B cell (primary cell): ENCODE measurements at regions not wholly inside any gene's neighbourhood (a gene's known extent, or its start where the extent isn't known, plus 50 kb on each side); places are given as distances from the start of the nearest gene placed in this dataset.

Experiments
- ATAC-seq: fragments of 200-7000 bp; cut with Tn5 transposase; one replicate; pipeline ENCODE4 v1.10.0; 2021; ENCODE audit warnings: low read depth, mild to moderate bottlenecking, moderate number of reproducible peaks, moderate library complexity
- CTCF ChIA-PET: fragments of 350-600 bp; sonication (Branson Sonifier 250); formaldehyde crosslinking; loops from one replicate; lab custom pipeline; 2021; ENCODE audit warnings: antibody characterized with exemption, inconsistent platforms; lab: Charles Lee
- POLR2A ChIA-PET: fragments of 350-600 bp; sonication (Branson Sonifier 250); formaldehyde crosslinking; loops from one replicate; lab custom pipeline; 2021; ENCODE audit warnings: antibody characterized with exemption; lab: Charles Lee
- DNase-seq: peaks from one replicate; pipeline ENCODE4 v3.0.0; 2013
- H2AFZ ChIP-seq: 2 replicates; pipeline ENCODE4 v1.6.1; 2012; ENCODE audit warnings: mild to moderate bottlenecking, low read depth, low read length; ENCODE audit not compliant: insufficient read depth, poor library complexity, severe bottlenecking
- H3K27ac ChIP-seq, 2 donors: 1 replicate in 1 of 2; 2 replicates in 1 of 2; pipeline ENCODE4 v1.5.1; 2012 to 2013; ENCODE audit warnings: low read length in 2 of 2, mild to moderate bottlenecking in 2 of 2, moderate library complexity in 1 of 2
- H3K27me3 ChIP-seq, 4 experiments: fragments of 200-600 bp in 1 of 4; sonication (generic) in 1 of 4; replicated peaks in 1 of 4; 1 replicate in 2 of 4; 2 replicates in 2 of 4; pipeline versions ENCODE4 v1.6.1 to v1.7.0; 2013 to 2016; ENCODE audit warnings: low read length in 3 of 4, mild to moderate bottlenecking in 2 of 4, mixed read lengths in 1 of 4, moderate library complexity in 1 of 4; ENCODE audit not compliant: insufficient read depth in 4 of 4, control insufficient read depth in 3 of 4; ENCODE audit errors: control extremely low read depth in 1 of 4
- H3K36me3 ChIP-seq, 2 experiments: replicated peaks in 1 of 2; 1 replicate in 1 of 2; 2 replicates in 1 of 2; pipeline versions ENCODE4 v1.6.1 to v1.7.1; 2013; ENCODE audit warnings: low read length in 1 of 2; ENCODE audit not compliant: insufficient read depth in 2 of 2, control insufficient read depth in 1 of 2; ENCODE audit errors: control extremely low read depth in 1 of 2, extremely low read depth in 1 of 2
- H3K4me1 ChIP-seq, 2 donors: fragments of 200-600 bp in 1 of 2; sonication (generic) in 1 of 2; 1 replicate in 1 of 2; 2 replicates in 1 of 2; pipeline versions ENCODE4 v1.5.1 to v1.6.1; 2013 to 2017; ENCODE audit warnings: low read length in 2 of 2; ENCODE audit not compliant: control insufficient read depth in 2 of 2, insufficient read depth in 2 of 2
- H3K4me2 ChIP-seq: replicated peaks from 2 replicates; pipeline ENCODE3; 2012; ENCODE audit warnings: mild to moderate bottlenecking, low read depth, low read length; ENCODE audit not compliant: poor library complexity, severe bottlenecking
- H3K4me3 ChIP-seq, 5 experiments: fragments of 200-600 bp in 1 of 5; sonication (generic) in 1 of 5; 1 replicate in 3 of 5; 2 replicates in 2 of 5; pipeline versions ENCODE4 v1.5.1 to v1.7.0; 2011 to 2016; ENCODE audit warnings: low read length in 4 of 5, mild to moderate bottlenecking in 4 of 5, low read depth in 2 of 5, control low read depth in 1 of 5, moderate library complexity in 1 of 5; ENCODE audit not compliant: insufficient read depth in 1 of 5; ENCODE audit errors: control extremely low read depth in 1 of 5, extremely low read depth in 1 of 5
- H3K79me2 ChIP-seq: fragments of 200-600 bp; sonication (generic); one replicate; pipeline ENCODE4 v1.6.0; 2016; ENCODE audit warnings: low read length; ENCODE audit not compliant: control insufficient read depth, insufficient read depth
- H3K9ac ChIP-seq: fragments of 200-600 bp; sonication (generic); 2 replicates; pipeline ENCODE4 v1.6.1; 2017; ENCODE audit warnings: mild to moderate bottlenecking, low read length, moderate library complexity
- H3K9me3 ChIP-seq, 3 donors: one replicate each; pipeline versions ENCODE4 v1.6.1 to v1.7.1; 2013; ENCODE audit warnings: low read length in 2 of 3; ENCODE audit not compliant: control insufficient read depth in 2 of 3, insufficient read depth in 1 of 3; ENCODE audit errors: control extremely low read depth in 1 of 3
- H4K20me1 ChIP-seq: 2 replicates; pipeline ENCODE4 v1.6.0; 2012; ENCODE audit warnings: mild to moderate bottlenecking, low read length; ENCODE audit not compliant: insufficient read depth, control insufficient read depth, poor library complexity, severe bottlenecking
- H3K27ac Mint-ChIP-seq: one replicate; pipeline ENCODE4 v1.8.0; 2021; ENCODE audit warnings: mixed read lengths
- H3K27me3 Mint-ChIP-seq: one replicate; pipeline ENCODE4 v1.8.0; 2021; ENCODE audit warnings: mixed read lengths
- H3K4me1 Mint-ChIP-seq: one replicate; pipeline ENCODE4 v1.8.0; 2021; ENCODE audit warnings: mixed read lengths
- H3K4me3 Mint-ChIP-seq: one replicate; pipeline ENCODE4 v1.8.0; 2021; ENCODE audit warnings: mixed read lengths
- H3K9me3 Mint-ChIP-seq: one replicate; pipeline ENCODE4 v1.8.0; 2022; ENCODE audit warnings: mixed read lengths; ENCODE audit not compliant: insufficient read depth
- CTCF ChIP-seq: fragments of 200-600 bp; IDR thresholded peaks from one replicate; pipeline ENCODE4 v1.8.0; 2022; ENCODE audit warnings: antibody characterized with exemption, mild to moderate bottlenecking
- EZH2 ChIP-seq: IDR thresholded peaks from 2 replicates; pipeline ENCODE4 v1.6.1; 2012; ENCODE audit warnings: borderline replicate concordance, low read depth, mild to moderate bottlenecking, moderate library complexity, low read length; ENCODE audit not compliant: insufficient read depth, poor library complexity, severe bottlenecking
- WGBS: methylation state at CpG from one replicate; pipeline ENCODE4 v1.1.5; 2013; ENCODE audit warnings: missing lambda C conversion rate; ENCODE audit not compliant: insufficient coverage; 5-methylcytosine and 5-hydroxymethylcytosine counted together
- intact Hi-C: fragments of 100-400 bp; cut with micrococcal nuclease; formaldehyde crosslinking; loops from one replicate; pipeline ENCODE4 v1.10.0; 2022

GRCh38 chr4:115973768-115974167, 860.3 kb upstream of the NDST4 start:
- POLR2A ChIA-PET, result no interaction called here
- no peaks in the 10 kb centered on the region for H3K9me3 Mint-ChIP-seq
- intact Hi-C loops, result no loop called here
- Histone ChIP-seq H3K9me3 (no peaks in the 10 kb centered on the region), H3K79me2 (no peaks in the 10 kb centered on the region), H3K27me3 (no peaks in the 10 kb centered on the region), H3K4me1 (no peaks in the 10 kb centered on the region), H3K36me3 (no peaks in the 10 kb centered on the region), H3K4me3 (no peak overlapping the region), H2AFZ (no peak overlapping the region), H3K4me2 (no peak overlapping the region), H4K20me1 (no peaks in the 10 kb centered on the region), H3K27ac (no peak overlapping the region), H3K9ac (no peak overlapping the region)
- no peak overlapping the region for H3K4me3 Mint-ChIP-seq
- TF ChIP-seq EZH2, result no peak
- TF ChIP-seq CTCF, result no peak
- DNase-seq, result no peak
- CTCF ChIA-PET, result no interaction called here
- no CpG with 5 or more reads among the region's 1 CpG for WGBS
- no peaks in the 10 kb centered on the region for H3K4me1 Mint-ChIP-seq
- H3K27me3 Mint-ChIP-seq, result no peaks in the 10 kb centered on the region
- ATAC-seq, result no peak
- H3K27ac Mint-ChIP-seq, result no peak overlapping the region

- no peaks in the 10 kb centered on the region for H4K20me1 ChIP-seq
Observed at GRCh38 chr4:115972967-115973366, 859.5 kb upstream of the NDST4 start.

More at GRCh38 chr4:115972967-115973366, 859.5 kb upstream of the NDST4 start:
- no peak overlapping the region for H3K4me3 ChIP-seq
- no peaks in the 10 kb centered on the region for H3K36me3 ChIP-seq
- no peaks in the 10 kb centered on the region for H3K4me1 ChIP-seq
- TF ChIP-seq CTCF (no peak), EZH2 (no peak)
- no peak overlapping the region for H3K27ac Mint-ChIP-seq
- no peaks in the 10 kb centered on the region for H3K9me3 Mint-ChIP-seq
- H2AFZ ChIP-seq, result no peak overlapping the region
- CTCF ChIA-PET, result interaction anchor here (1.4 kb wide), 1 partner anchor 9 kb away, joined by 3 read pairs; no protein-coding TSS in a partner anchor
- ATAC-seq (no peak), DNase-seq (no peak)
- WGBS, result no CpG with 5 or more reads among the region's 2 CpGs
- no peak overlapping the region for H3K9ac ChIP-seq
- H3K27ac ChIP-seq, result no peak overlapping the region
- H3K4me2 ChIP-seq, result no peak overlapping the region
- POLR2A ChIA-PET, result no interaction called here
- no peaks in the 10 kb centered on the region for H3K79me2 ChIP-seq
- intact Hi-C loops, result no loop called here
- no peaks in the 10 kb centered on the region for H3K27me3 ChIP-seq
- no peaks in the 10 kb centered on the region for H3K4me1 Mint-ChIP-seq
- no peak overlapping the region for H3K4me3 Mint-ChIP-seq
- no peaks in the 10 kb centered on the region for H3K9me3 ChIP-seq
- no peaks in the 10 kb centered on the region for H3K27me3 Mint-ChIP-seq
